ENCODE measurements at regions not wholly inside any gene's neighbourhood (a gene's known extent, or its start where the extent isn't known, plus 50 kb on each side); places are given as distances from the start of the nearest gene placed in this dataset.

DNA sequence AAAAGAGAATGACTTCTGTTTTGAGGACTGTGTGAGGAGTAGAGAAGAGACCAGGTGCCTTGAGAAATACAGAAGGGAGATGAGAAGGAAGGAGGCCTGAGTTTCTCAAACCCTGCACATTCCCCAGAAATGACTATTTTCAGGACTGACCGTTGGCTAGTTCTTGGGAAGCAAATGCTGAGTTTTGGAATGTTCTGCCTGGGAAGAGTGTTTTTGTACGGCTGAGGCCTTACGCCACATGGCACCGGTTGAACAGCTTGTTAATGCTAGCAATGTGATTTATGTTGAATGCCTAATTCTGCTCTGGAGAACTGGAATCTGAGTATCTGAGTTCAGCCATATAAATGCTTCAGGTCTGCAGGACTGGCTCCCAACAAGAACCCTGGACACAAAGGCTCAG lies 152.7 kb upstream of the ADAMTS16 start:
- no peak for DNase-seq

DNA sequence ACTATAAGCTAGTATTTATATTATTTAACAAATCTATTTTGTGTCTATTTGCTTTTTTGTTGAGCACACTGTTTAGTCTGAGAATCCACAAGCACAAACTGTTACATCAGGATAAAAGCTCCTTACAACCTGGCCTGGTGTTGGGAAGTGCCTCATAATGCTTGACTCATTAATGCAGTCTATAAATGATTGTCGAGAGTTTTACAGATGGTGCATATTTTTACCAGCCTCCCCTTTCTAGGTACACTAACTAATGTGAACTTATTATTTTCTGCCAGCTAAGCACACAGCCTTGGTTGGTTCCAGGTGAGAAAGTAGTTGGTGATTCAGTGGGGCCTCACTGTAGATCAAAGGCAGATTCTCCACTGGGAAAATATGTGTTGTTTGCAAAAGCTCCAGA lies 151.0 kb upstream of the ADAMTS16 start:
- DNase-seq: no peak

DNA sequence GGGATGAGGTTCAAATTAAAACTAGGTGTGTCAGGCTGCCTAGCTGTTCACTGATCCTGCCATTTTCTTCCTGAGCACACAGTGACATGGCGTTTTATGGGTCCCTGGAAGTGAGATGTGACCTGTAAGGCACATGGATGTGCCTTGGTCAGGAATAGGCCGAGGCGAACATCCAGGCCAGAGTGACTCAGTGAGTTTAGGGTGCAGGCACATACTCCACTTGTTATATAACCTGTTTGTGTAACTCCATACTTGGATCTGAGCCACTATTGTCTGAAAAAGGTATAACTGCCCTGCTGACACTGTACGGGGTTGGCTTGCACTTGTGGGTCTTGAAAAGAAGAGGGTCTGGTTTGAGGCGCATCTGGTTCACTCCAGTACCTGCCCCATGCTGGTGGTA lies 150.1 kb upstream of the ADAMTS16 start:
- no peak for DNase-seq

DNA sequence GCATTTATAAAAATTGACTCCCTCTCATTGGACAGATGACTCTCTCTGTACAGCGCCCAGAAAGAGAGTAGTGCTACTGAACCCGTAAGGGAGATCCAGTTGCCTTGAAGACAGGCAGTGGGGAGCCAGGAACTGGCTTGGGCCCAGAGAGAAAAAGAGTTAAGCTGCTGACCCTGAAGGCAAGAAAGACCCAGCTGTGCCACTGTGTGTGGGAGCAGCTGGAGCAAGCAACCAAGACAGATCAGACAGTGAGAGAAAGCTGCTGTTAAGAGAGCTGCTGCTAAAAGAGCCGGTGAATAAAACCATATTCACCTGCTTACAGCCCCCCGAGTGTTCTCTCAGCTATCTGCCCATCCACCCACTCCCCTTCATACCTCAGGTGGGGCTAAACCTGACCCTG lies 149.7 kb upstream of the ADAMTS16 start:
- DNase-seq: no peak

DNA sequence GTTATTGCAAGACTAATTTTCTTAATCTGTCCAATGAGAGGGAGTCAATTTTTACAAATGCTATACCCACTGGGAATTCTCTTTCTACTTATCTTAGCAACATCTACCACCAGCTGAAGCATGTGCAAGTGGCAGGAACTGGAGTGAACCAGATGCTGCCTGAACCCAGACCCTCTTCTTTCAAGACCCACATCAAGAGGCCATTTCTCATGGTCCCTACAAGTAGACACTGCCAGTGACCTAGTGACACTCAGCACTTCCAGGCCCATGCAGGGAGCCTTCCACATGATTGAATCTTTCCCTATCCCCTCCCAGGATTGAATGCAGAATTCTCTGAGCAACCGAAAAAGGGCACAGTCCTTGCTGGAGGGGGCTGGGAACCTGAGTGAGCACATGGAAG lies 148.2 kb upstream of the ADAMTS16 start:
- DNase-seq: no peak

DNA sequence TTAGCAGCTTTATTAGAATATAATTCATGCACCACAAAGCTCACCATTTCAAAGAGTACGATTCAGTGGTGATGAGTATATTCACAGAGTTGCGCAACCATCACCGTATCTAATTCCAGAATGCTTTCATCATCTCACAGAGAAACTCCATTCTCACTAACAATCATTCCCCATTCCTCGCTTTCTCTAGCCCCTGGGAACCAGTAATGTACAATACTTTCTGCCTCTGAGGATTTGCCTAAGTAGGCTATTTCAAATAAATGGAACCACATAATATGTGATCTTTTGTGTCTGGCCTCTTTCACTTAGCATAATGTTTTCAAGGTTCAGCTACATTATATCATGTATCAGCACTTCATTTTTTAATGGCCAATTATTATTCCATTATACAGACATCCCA lies 145.1 kb upstream of the ADAMTS16 start:
- DNase-seq: peak; percentile 73

DNA sequence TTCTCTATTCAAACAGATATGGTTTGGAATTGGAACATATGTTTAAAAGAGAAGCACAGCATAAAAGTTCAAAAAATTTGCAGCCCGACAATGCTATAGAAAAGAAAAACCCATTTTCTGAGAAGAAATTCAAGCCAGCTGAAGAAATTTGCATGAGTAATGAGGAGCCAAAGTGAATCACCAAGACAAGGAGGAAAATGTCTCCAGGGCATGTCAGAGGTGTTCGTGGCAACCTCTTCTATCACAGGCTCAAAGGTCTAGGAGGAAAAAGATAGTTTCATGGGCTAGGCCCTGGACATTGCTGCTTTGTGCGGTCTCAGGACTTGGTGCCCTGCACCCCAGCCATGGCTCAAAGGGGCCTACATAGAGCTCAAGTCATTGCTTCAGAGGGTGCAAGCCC lies 134.8 kb upstream of the ADAMTS16 start:
- no peak for DNase-seq

DNA sequence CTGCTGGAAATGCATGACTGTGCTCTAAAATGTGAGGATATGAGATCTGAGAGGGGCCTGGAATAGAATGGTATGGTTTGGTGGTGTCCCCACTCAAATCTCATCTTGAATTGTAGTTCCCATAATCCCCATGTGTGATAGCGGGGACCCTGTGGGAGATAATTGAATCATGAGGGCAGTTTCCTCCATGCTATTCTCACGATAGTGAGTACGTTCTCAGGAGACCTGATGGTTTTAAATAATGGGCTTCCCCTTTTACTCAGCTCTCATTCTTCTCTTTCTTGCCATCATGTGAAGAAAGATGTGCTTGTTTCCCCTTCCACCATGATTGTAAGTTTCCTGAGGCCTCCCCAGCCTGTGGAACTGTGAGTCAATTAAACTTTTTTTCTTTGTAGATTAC lies 133.6 kb upstream of the ADAMTS16 start:
- DNase-seq: no peak

DNA sequence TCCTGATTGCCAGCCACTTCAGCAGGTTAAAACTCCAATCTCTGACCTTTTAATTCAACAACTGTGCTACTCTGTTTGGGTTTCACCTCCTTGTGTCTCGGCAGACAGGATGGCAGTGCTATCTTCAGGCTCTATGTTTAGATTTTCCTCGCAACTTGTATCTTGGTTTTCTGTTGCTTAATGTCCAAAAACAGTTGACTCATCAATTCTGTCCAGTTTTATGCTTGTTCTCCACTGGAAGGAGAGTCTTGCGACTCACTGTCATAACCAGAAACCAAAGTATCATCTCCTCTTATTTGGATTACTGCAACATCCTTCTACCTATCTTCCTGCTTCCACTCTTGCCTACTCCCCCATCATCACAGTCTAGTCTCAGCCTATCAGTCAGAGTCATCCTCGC lies 130.9 kb upstream of the ADAMTS16 start:
- DNase-seq: no peak

DNA sequence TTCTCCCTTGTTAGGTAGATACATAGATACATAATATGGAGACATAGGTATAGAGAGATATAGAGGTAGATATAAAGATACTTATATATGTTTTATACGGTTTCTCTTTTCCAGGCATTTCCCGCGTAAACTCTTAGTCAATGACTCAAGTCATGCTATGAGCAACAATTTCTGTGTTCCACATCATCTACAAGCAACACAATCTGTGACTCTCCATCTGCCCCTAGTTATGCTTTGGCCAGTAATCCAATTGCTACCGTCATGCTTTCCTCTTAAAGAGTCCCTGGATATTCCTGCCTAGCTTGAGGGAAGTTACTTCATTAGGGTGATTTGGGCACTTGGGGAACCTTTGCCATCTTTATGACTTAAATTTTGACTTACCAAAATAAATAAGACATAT lies 129.0 kb upstream of the ADAMTS16 start:
- DNase-seq: no peak

DNA sequence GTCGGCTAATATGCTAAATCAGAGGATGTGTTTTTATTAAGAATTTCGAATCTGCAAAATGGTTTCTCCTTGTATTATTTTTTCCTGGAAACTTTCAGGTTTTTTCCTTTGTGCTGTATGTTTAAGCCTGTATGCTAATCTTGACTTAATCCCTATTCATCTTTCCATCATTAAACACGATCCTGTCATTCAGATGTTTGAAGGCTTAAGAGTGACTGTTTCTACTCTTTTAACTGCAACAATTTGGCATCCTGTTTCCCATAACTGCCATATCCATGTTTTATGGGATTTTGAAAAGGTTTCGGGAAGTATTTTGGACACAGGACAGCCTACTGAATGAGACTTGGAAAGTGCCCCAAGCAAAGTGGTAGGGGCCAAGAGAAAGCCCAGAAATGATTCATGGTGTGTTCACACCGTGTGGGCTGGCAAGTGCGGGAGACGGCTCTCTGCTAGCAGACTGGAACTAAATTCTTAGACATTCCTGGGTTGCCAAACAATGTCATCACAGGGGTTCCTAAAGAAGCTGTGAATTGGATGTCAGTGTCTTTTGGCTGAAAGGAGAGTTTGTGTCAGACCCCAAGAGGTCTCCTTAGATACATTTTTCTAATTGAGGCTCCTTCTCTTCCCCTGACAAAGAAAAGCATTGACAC lies 125.4 kb upstream of the ADAMTS16 start:
- peak; percentile 79 for DNase-seq

DNA sequence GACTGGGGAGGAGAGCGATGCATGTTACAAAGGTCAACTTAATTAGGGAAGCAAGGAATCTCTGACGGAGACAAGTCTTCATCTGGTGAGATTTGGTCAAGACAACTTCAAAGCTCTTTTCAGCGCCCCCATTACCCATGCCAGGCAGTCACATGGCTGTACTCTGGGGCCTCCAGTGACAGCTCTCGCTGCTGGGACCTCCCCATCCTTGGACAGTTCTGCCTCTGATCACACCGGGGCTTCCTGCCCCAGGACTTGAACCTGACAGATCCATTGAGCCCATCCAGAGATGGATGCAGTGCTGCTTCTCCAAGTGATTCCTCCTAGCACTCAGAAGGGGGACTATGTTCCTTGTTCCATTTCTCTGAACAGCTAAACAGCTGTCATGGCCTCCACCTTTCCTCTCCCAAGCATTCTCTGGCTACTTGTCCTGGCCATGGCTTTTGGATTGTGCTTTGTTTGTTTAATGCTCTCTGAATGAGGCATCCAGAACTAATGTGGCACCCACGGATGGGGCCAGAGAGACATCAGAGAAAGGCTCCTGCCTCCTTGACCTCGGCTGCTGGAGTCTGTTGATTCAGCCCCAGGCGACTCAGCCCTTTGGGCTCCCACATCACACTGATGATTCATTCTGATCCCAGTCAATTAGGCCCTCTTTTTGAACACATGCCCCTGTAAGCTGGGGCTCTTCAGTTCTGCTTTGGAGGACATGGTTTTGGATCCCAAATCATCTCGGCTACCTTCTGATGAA lies 122.1 kb upstream of the ADAMTS16 start:
- peak; percentile 51 for DNase-seq

DNA sequence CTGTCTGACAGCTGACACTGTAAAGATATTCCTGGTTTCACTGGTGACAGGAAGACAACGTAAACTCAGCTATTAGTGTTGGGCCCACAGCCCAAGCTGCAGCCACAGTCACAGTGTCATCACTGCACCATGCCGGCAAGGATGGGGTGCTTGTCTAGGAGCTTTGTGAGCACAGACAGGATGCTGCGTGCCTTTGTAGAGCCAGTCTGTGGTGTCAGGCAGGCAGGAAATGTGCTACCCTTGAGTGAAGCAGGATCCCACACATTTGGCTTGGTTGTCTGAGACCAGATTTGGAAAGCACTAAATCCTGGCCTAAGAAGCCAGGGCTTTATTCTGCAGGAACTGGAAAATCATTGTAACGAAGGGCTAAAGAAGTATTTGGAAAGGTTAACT lies 121.6 kb upstream of the ADAMTS16 start:
- peak; percentile 31 for DNase-seq

DNA sequence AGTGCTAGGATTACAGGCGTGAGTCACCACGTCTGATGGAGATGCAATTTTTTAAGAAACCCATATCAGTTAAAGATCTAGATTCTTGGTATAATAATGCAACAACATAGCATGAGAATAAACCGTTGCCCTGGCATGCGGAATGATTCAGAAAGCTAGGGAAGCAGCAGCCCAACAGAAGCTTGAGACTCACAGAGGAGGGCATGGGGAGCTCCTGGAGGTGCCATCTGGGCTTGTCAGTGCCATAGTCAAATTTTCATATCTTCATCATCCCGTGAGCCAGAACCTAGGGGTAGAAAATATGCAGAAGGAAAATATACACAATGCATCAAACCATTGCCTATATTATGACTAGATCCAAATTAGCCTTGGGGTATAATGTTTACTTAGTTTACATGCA lies 118.7 kb upstream of the ADAMTS16 start:
- DNase-seq: no peak

DNA sequence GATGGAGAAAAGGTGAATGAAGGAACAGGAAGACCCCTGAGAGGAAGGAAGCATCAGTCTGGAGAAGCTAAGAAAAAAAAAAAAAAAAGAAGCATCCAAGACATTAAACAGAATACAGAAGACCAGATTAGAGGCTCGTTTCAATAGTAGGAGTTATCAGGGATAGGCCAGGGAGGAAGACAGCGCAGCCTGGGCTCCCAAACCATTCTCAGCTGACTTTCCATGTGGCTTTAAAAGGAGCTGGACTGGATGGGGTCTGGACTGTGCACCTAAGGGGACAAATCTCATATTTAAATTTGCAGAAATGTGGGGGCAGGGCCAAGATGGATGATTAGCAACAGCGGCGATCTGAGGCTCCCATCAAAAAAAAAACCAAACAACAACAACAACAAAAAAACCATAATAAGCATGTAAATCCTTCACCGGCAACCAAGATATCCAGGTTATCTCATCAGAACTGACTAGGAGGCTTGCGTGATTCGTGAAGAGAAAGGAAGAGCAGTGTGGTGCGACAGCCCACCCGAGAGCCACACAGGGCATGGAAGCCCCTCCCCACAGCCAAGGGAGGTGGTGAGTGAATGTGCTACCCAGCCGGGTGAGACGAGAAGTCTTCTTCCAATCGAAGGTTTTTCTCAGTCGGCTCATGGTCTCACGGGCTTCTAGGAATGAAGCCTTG lies 114.9 kb upstream of the ADAMTS16 start:
- no peak for DNase-seq

DNA sequence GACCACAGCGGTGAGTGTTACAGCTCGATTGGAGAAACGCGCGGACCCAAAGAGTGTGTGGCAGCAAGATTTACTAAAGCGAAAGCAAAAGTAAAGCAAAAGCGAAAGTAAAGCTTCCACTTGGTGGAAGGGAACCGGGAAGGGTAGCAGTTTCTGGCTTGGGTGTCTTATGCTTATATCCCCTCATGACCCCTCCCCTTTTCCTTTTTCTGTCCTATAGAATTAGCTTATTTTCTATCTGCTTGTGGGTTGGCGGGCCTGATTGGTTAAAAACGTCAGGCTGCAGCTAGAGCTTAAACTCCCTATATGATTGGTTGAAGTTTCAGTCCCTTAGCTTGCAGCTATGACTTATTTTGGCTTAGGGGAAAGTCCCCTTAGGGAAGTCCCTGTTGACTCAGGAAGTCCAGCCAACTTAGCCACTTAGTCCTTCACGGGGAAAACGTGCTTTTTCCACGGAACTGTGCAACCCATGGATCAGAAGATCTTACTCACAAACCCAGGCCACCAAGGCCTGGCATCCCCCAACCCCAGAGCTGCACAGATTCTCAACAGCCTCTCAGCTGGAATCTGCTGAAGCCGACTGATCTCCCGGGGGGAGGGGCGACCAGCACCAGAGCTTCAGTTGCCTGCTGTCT lies 114.2 kb upstream of the ADAMTS16 start:
- no peak for DNase-seq

DNA sequence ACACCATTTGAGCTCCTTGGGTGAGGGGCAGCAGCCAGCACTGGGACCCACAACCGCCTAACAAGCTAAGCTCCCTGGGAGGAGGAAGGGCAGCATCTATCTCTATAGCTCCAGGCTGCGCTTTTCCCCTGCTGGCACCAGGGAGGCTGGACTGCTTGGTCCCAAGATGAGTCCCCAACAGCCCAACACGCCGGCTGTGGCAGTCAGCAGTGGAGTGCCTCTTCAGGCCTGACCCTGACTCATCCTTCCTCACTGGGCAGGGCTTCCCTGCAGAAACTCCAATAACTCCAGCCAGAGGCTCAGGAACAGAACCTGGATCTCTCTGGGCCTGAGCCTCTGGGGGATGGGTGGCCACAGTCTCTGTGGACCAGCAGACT lies 113.7 kb upstream of the ADAMTS16 start:
- no peak for DNase-seq

DNA sequence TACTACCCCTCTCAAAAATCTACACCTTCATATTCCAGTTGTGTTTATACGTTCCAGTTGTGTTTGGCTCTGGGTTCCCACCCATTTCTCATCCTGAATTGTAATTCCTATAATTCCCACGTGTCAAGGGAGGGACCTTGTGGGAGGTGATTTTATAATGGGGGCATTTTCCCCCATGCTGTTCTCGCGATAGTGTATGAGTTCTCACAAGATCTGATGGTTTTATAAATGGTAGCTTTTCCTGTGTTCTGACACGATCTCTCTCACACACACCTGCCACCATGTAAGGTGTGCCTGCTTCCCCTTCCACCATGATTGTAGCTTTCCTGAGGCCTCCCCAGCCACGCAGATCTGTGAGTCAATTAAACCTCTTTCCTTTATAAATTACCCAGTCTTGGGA lies 108.5 kb upstream of the ADAMTS16 start:
- no peak for DNase-seq

DNA sequence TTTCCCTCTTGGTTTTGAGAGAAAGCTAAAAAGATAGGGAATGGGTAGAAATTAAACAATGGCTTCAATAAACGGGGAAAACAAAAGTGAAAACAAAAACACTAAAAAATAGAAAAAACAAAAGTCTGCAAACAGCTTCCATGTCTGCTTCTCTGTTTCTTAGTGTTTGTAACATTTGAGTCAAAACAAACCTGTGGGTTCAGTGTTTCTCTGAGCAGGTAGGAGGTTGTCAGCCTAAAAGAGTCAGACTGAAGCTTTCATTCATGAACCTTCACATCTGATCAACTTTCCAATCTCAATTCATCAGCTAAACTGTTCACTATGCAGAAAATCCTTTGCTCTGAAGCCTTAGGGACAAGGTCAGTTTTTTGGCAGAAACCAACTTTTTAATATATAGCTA lies 102.5 kb upstream of the ADAMTS16 start:
- no peak for DNase-seq

DNA sequence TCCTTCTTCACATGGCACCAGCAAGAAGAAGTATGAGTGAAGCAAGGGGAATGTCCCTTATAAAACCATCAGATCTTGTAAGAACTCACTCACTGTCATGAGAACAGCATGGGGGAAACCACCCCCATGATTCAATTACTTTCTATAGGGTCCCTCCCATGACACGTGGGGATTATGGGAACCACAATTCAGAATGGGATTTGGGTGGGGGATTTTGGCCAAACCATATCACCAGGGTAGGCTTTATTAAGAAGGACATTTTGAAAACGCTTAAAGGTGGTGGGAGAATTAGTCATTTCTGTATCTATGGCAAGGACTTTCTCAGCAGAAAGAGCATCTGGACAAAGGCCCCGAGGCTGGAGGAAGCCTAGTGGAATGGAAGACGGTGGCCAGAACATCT lies 100.2 kb upstream of the ADAMTS16 start:
- no peak for DNase-seq

DNA sequence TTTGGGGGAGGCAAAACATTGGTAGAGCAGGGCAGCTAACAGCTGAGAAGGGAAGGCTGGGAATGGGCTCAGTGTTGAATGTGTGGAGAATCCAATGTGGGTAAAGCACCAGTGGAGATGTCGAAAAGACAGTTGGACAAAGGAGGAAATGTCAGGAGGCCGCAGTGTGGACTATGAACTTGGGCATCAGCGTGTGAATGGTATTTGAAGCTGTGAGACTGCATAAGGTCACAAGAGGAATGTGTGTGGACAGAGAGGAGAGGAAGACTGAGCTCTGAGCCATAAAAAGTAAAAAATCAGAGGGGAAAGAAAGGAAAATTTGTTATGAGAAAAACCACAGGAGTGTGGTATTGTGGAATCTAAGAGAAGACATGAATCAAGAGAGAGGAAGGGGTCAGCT lies 99.4 kb upstream of the ADAMTS16 start:
- no peak for DNase-seq

DNA sequence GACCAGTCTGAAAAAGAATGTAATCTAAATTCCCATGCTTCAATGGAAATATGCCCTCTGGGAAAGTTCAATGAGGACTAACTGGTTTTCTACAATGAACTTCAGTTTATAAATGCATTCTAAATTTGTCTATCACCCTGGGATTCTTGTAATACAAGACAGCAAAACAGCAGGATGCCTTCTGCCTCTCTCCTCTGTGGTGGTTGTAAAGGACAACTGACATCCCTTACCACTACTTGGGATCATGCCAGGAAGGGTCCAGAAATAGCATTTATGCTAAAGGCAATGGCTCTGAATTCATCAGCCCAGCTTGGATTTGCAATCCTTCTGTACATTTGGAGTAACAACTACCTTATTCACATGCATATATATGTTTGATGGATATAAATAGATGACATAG lies 97.3 kb upstream of the ADAMTS16 start:
- DNase-seq: no peak

DNA sequence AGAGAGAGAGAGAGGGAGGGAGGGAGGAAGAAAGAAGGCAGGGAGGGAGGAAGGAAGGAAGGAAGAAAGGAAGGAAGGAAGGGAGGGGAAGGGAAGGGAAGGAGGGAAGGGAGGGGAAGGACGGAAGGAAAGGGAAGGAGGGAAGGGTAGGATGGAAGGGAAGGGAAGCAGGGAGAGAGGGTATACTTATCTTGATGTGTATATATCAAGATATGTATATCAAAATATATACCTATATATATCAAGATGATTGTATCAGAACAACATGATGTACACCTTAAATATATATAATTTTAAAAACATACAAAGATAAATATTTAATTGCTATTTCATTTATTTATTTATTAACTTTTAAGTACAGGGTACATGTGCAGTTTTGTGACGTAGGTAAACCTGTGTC lies 96.8 kb upstream of the ADAMTS16 start:
- no peak for DNase-seq

DNA sequence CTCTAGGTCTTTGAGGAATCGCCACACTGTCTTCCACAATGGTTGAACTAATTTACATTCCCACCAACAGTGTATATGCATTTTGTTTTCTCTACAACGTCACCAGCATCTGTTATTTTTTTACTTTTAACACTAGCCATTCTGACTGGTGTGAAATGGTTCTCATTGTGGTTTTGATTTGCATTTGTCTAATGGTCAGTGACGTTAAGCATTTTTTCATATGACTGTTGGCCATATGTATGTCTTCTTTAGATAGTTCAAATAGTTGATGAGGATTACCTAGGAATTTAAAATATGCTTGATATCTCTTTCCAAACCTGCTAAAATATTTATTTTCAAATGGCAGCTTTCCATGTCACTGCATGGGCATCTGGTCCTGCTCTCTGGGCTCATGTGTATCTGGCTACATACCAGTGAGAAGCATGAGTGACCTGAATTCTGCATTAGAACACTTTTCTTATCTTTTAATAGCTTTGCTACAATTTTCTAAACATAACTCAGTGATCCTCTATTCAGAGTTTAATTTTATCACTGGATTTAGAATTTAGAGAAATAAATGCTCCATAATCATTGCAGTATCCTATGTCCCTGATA lies 95.8 kb upstream of the ADAMTS16 start:
- no peak for DNase-seq

All from fibroblast of upper back skin (primary cell).